ENCODE measurements at regions not wholly inside any gene's neighbourhood (a gene's known extent, or its start where the extent isn't known, plus 50 kb on each side); places are given as distances from the start of the nearest gene placed in this dataset.

DNA sequence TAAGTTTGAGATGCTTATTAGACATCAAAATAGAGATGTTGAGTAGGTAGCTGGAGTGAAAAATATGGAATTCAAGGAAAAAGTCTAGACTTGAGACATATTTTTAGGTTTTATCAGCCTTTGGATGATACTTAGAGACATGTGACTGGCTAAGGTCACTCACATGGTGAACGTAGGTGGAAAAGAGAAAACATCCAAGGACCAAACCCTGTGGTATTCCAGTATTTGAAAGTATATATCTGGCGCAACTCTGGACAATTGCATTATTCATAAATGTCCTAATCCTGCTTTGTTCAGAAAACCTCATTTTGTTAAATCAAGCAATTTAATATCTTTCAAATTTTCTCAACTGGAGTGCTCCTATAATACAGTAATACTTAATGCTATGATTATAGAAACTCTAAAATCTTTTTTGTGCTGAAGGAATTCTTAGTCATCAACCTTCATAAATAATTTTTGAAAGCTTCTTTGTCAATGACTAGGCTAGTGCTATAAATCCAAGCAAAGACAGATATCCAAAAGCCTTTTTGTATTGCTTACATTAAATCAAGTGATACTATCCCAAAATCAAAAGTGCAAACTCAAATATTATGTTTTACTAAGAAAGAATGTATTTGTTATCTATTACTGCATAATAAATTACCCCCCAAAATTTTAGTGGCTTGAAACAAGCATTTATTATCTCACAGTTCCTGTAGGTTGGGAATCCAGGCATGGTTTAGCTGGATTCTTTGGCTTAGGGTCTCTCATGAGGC, 452.0 kb downstream of the ENC1 start:
- H3K4me3 ChIP-seq (ENCODE audit: low read depth in 1 of 5, low read length in 5 of 5), result no peak overlapping the region
- H3K27ac ChIP-seq (ENCODE audit: low read depth, low read length), result no peak overlapping the region
- H3K9me3 ChIP-seq (ENCODE audit: control insufficient read depth in 5 of 5, low read length in 5 of 5), result peaks cover 0 to 6% (median 0%) of the 10 kb centered on the region in 5 donors
- H3K36me3 ChIP-seq (ENCODE audit: control insufficient read depth in 5 of 5, insufficient read depth in 5 of 5, low read length in 5 of 5), result no peaks in the 10 kb centered on the region
- H3K27me3 ChIP-seq (ENCODE audit: control insufficient read depth in 5 of 5, insufficient read depth in 4 of 5, low read length in 5 of 5), result no peaks in the 10 kb centered on the region
- H3K4me1 ChIP-seq (ENCODE audit: control insufficient read depth in 5 of 5, insufficient read depth in 5 of 5, low read length in 5 of 5), result peaks cover 13 to 26% (median 19%) of the 10 kb centered on the region in 5 donors
- no peak overlapping the region for H3K9ac ChIP-seq (ENCODE audit: low read length in 5 of 5)

DNA sequence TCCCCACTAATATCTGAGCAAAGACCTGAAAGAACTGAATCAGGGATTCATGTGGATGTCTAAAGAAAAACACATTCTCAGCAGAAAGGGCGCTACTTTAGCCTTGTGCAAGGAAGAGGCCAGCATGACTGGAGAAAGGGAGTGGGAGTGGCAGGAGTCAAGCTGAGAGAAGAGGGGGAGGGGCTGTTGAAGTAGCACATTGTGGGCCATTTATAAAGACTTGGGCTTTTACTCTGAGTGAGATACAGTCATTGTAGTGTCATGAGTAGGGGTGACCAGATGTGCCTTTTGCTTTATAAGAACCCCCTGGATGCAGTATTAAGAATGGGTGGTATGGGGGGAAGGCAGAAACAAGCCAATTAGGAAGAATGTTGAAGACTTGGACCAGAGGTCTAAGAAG, 452.8 kb downstream of the ENC1 start:
- Histone ChIP-seq H3K4me1 (ENCODE audit: control insufficient read depth in 5 of 5, insufficient read depth in 5 of 5, low read length in 5 of 5) (peaks cover 13 to 26% (median 19%) of the 10 kb centered on the region in 5 donors), H3K9ac (ENCODE audit: low read length in 5 of 5) (no peak overlapping the region), H3K27me3 (ENCODE audit: control insufficient read depth in 5 of 5, insufficient read depth in 4 of 5, low read length in 5 of 5) (no peaks in the 10 kb centered on the region), H3K9me3 (ENCODE audit: control insufficient read depth in 5 of 5, low read length in 5 of 5) (peaks cover 0 to 6% (median 0%) of the 10 kb centered on the region in 5 donors), H3K4me3 (ENCODE audit: low read depth in 1 of 5, low read length in 5 of 5) (no peak overlapping the region), H3K27ac (ENCODE audit: low read depth, low read length) (no peak overlapping the region), H3K36me3 (ENCODE audit: control insufficient read depth in 5 of 5, insufficient read depth in 5 of 5, low read length in 5 of 5) (no peaks in the 10 kb centered on the region)

DNA sequence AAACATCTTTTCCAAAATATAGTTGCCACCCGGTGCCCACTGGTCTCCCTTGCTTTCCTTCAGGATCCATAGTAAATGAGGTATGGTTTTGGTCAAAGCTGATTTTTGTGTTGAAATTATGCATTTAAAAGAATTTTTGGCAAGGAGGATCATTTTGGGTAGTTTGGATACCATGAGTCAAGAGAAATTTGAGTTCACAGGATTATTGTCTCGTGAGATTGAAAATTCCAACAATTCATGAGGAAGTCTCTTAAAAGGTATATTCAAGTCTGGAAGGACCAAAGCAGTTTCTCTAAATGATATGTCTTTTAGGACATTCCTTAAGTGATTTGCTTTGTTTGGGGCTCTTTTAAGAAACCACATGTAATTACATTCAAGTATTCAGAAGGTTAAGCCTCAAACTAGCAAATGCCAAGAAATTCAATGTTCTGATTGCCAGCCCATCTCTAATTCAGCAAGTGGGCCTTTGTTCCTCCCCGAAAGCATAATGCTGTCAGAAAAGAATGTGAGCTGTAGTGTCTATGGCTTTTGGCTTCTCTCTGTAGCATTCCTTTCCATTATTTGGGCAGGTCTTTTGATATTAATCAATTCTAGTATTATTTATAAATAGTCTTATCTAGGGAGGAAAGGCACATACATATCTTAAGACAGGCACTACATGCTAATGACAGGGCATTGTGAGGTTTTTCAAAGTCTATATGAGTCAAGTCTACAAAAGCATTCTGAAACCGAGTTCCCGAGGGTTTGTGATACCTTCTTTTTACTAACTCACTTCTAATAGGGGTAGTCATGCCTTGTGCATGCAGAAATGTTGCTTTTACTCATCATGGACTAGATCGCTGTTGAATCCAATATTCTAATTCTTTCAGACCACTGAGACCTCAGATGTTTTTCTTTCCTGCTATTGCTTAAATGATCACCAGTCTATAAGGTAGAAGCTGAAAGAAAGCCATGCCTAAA, 453.9 kb downstream of the ENC1 start:
- no peaks in the 10 kb centered on the region for H3K27me3 ChIP-seq (ENCODE audit: control insufficient read depth in 5 of 5, insufficient read depth in 4 of 5, low read length in 5 of 5)
- no peak overlapping the region for H3K9ac ChIP-seq (ENCODE audit: low read length in 5 of 5)
- no peak overlapping the region for H3K27ac ChIP-seq (ENCODE audit: low read depth, low read length)
- peaks cover 13 to 26% (median 19%) of the 10 kb centered on the region in 5 donors for H3K4me1 ChIP-seq (ENCODE audit: control insufficient read depth in 5 of 5, insufficient read depth in 5 of 5, low read length in 5 of 5)
- no peak overlapping the region for H3K4me3 ChIP-seq (ENCODE audit: low read depth in 1 of 5, low read length in 5 of 5)
- H3K9me3 ChIP-seq (ENCODE audit: control insufficient read depth in 5 of 5, low read length in 5 of 5), result peaks cover 0 to 6% (median 0%) of the 10 kb centered on the region in 5 donors
- no peaks in the 10 kb centered on the region for H3K36me3 ChIP-seq (ENCODE audit: control insufficient read depth in 5 of 5, insufficient read depth in 5 of 5, low read length in 5 of 5)

DNA sequence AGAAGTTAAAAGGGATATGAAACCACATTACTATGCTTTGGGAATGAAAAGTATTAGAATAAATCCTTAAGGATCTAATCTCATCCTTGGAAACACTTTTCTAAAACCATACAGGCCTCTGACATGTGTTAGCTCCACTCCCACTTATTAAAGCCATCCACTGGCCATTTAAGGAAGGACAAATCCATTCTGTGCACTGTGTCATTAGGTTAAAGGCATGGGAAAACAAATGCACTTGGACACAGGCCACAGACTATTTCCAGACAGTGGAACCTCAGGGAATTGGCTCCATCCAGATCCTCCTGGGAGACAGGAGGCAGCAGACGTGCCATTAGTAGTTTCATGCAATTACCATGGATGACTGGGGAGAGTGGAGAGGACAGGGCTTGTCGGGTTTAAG, 454.9 kb downstream of the ENC1 start:
- Histone ChIP-seq H3K4me1 (ENCODE audit: control insufficient read depth in 5 of 5, insufficient read depth in 5 of 5, low read length in 5 of 5) (peaks cover 13 to 26% (median 19%) of the 10 kb centered on the region in 5 donors), H3K9ac (ENCODE audit: low read length in 5 of 5) (peak overlapping the region in 1 of 5 donors; percentile 7), H3K9me3 (ENCODE audit: control insufficient read depth in 5 of 5, low read length in 5 of 5) (peaks cover 0 to 6% (median 0%) of the 10 kb centered on the region in 5 donors), H3K4me3 (ENCODE audit: low read depth in 1 of 5, low read length in 5 of 5) (no peak overlapping the region), H3K36me3 (ENCODE audit: control insufficient read depth in 5 of 5, insufficient read depth in 5 of 5, low read length in 5 of 5) (no peaks in the 10 kb centered on the region), H3K27ac (ENCODE audit: low read depth, low read length) (peak overlapping the region; percentile 46), H3K27me3 (ENCODE audit: control insufficient read depth in 5 of 5, insufficient read depth in 4 of 5, low read length in 5 of 5) (no peaks in the 10 kb centered on the region)

DNA sequence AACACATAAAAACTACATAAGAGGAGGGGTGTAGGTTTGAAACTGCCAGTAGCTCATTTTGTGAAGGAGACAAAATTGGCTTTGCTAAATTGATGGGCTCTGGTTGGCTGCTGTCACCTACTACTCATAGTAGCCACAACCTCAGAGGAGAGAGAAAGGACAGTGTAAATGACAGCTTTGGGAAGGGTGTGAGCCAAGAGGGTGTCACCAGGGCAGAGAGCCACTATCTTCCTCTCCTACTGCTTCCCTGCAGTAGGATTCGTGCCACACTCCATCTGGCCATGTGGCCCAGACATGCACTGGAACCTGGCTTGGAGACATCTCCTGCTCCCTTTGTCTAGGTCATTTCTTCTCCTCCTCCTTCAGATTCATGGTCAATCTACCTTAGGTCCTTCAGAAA, 455.9 kb downstream of the ENC1 start:
- Histone ChIP-seq H3K9ac (ENCODE audit: low read length in 5 of 5) (no peak overlapping the region), H3K27ac (ENCODE audit: low read depth, low read length) (peak overlapping the region; percentile 46), H3K4me3 (ENCODE audit: low read depth in 1 of 5, low read length in 5 of 5) (no peak overlapping the region), H3K4me1 (ENCODE audit: control insufficient read depth in 5 of 5, insufficient read depth in 5 of 5, low read length in 5 of 5) (peaks cover 13 to 26% (median 19%) of the 10 kb centered on the region in 5 donors), H3K27me3 (ENCODE audit: control insufficient read depth in 5 of 5, insufficient read depth in 4 of 5, low read length in 5 of 5) (no peaks in the 10 kb centered on the region), H3K36me3 (ENCODE audit: control insufficient read depth in 5 of 5, insufficient read depth in 5 of 5, low read length in 5 of 5) (no peaks in the 10 kb centered on the region), H3K9me3 (ENCODE audit: control insufficient read depth in 5 of 5, low read length in 5 of 5) (peaks cover 0 to 6% (median 0%) of the 10 kb centered on the region in 5 donors)

DNA sequence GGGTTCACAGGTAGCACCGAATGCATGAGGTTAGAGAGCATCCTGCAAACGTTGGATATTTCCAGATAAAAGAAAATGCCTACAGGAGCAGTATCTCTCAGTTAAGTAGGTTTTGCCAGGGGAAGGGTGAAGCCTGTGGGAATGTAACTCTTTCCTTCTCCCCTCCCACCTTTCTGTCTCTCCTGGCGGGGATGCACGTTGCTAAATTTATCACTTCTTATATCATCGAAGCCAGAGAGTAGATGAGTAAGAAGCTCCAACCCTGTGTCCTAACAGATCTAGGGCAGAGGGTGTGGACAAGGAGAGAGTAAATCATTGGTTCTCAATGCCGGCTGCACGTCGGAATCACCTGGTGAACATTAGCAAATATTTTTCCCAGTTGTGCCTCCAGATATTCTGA, 457.5 kb downstream of the ENC1 start:
- Histone ChIP-seq H3K9ac (ENCODE audit: low read length in 5 of 5) (no peak overlapping the region), H3K36me3 (ENCODE audit: control insufficient read depth in 5 of 5, insufficient read depth in 5 of 5, low read length in 5 of 5) (no peaks in the 10 kb centered on the region), H3K27ac (ENCODE audit: low read depth, low read length) (no peak overlapping the region), H3K27me3 (ENCODE audit: control insufficient read depth in 5 of 5, insufficient read depth in 4 of 5, low read length in 5 of 5) (no peaks in the 10 kb centered on the region), H3K4me3 (ENCODE audit: low read depth in 1 of 5, low read length in 5 of 5) (no peak overlapping the region), H3K4me1 (ENCODE audit: control insufficient read depth in 5 of 5, insufficient read depth in 5 of 5, low read length in 5 of 5) (peaks cover 13 to 26% (median 19%) of the 10 kb centered on the region in 5 donors), H3K9me3 (ENCODE audit: control insufficient read depth in 5 of 5, low read length in 5 of 5) (no peaks in the 10 kb centered on the region)

DNA sequence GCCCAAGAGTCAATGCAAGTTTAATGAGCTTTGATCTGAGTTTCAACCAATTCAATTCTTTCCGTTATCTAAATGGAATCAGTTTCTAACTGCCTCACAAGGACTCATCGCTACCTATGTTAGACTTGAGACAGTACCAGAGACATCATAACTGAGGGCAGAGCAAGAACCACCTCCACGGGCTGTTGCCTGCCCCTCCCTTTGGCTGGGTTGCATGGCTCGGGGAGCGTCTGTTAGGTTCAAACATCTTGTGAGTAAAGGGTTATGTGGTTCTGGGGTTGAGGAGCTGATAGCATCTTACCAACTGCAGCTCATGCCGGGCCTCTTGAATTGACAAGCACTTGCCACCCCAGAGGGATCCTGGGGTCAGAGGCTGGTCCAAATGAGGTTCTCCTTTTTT, 457.9 kb downstream of the ENC1 start:
- Histone ChIP-seq H3K4me3 (ENCODE audit: low read depth in 1 of 5, low read length in 5 of 5) (no peak overlapping the region), H3K4me1 (ENCODE audit: control insufficient read depth in 5 of 5, insufficient read depth in 5 of 5, low read length in 5 of 5) (peaks cover 13 to 26% (median 19%) of the 10 kb centered on the region in 5 donors), H3K27me3 (ENCODE audit: control insufficient read depth in 5 of 5, insufficient read depth in 4 of 5, low read length in 5 of 5) (no peaks in the 10 kb centered on the region), H3K9ac (ENCODE audit: low read length in 5 of 5) (no peak overlapping the region), H3K27ac (ENCODE audit: low read depth, low read length) (no peak overlapping the region), H3K36me3 (ENCODE audit: control insufficient read depth in 5 of 5, insufficient read depth in 5 of 5, low read length in 5 of 5) (no peaks in the 10 kb centered on the region), H3K9me3 (ENCODE audit: control insufficient read depth in 5 of 5, low read length in 5 of 5) (no peaks in the 10 kb centered on the region)

DNA sequence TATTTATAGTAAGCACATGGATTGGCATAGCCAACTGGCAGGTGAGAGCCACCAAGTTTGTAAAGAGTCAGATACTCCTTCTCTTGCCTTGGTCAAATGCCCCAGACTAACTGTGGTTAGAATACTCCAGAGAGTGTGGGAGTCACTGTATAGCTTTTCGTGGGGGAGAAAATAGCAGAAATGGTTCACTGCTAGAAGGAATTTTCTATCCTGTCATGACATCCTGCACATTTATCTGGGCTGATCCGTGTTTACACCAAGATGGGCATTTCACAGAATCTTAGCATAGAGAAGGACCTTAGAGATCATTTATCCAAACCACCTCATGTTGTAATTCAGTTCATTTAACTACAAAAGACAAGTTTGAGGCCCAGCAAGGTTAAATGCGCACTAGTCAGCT, 460.8 kb downstream of the ENC1 start:
- no peaks in the 10 kb centered on the region for H3K27me3 ChIP-seq (ENCODE audit: control insufficient read depth in 5 of 5, insufficient read depth in 4 of 5, low read length in 5 of 5)
- peaks cover 3 to 7% (median 4%) of the 10 kb centered on the region in 5 donors for H3K4me1 ChIP-seq (ENCODE audit: control insufficient read depth in 5 of 5, insufficient read depth in 5 of 5, low read length in 5 of 5)
- H3K4me3 ChIP-seq (ENCODE audit: low read depth in 1 of 5, low read length in 5 of 5), result no peak overlapping the region
- no peak overlapping the region for H3K27ac ChIP-seq (ENCODE audit: low read depth, low read length)
- H3K9ac ChIP-seq (ENCODE audit: low read length in 5 of 5), result no peak overlapping the region
- H3K36me3 ChIP-seq (ENCODE audit: control insufficient read depth in 5 of 5, insufficient read depth in 5 of 5, low read length in 5 of 5), result no peaks in the 10 kb centered on the region
- no peaks in the 10 kb centered on the region for H3K9me3 ChIP-seq (ENCODE audit: control insufficient read depth in 5 of 5, low read length in 5 of 5)

DNA sequence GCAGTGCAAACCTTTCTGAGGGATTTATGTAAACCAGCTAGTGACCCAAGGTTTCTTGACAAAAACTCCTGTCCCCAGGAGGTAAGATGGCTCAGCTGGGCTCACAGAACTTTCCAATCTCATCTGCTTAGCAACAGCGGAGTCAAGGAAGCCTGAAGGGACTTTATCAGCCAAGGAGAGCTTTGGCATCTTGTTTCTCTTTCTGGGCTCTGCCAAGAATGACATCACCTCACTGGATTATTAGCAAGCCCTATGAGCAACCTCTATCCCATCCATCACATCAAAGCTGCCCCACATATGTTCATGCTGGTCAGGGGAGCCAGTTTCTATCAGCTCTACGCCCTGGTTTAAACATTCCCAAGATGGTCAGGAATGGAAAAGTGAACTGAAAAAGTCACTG, 461.3 kb downstream of the ENC1 start:
- no peaks in the 10 kb centered on the region for H3K36me3 ChIP-seq (ENCODE audit: control insufficient read depth in 5 of 5, insufficient read depth in 5 of 5, low read length in 5 of 5)
- H3K27ac ChIP-seq (ENCODE audit: low read depth, low read length), result no peak overlapping the region
- H3K9ac ChIP-seq (ENCODE audit: low read length in 5 of 5), result no peak overlapping the region
- H3K27me3 ChIP-seq (ENCODE audit: control insufficient read depth in 5 of 5, insufficient read depth in 4 of 5, low read length in 5 of 5), result no peaks in the 10 kb centered on the region
- no peaks in the 10 kb centered on the region for H3K9me3 ChIP-seq (ENCODE audit: control insufficient read depth in 5 of 5, low read length in 5 of 5)
- peaks cover 0 to 1% (median 0%) of the 10 kb centered on the region in 5 donors for H3K4me1 ChIP-seq (ENCODE audit: control insufficient read depth in 5 of 5, insufficient read depth in 5 of 5, low read length in 5 of 5)
- no peak overlapping the region for H3K4me3 ChIP-seq (ENCODE audit: low read depth in 1 of 5, low read length in 5 of 5)

DNA sequence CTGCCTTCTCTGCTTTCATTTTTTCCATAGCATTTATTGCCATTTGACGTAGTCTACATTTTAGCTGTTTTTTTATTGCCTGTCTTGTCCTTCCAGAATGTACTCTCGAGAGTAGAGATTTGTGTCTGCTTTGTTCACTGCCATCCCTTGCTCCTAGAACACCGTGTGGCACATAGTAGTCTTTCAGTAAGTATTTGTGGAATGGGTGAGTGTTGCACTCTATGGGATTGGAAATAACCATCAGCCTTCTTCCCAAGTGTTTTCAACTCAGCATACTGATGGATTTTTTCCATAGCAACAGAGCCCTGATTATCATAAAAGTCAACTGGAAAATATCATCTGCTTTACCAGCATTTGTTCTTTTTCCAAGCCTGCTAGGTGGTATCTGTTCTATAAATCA, 462.6 kb downstream of the ENC1 start:
- Histone ChIP-seq H3K9me3 (ENCODE audit: control insufficient read depth in 5 of 5, low read length in 5 of 5) (no peaks in the 10 kb centered on the region), H3K27ac (ENCODE audit: low read depth, low read length) (no peak overlapping the region), H3K27me3 (ENCODE audit: control insufficient read depth in 5 of 5, insufficient read depth in 4 of 5, low read length in 5 of 5) (no peaks in the 10 kb centered on the region), H3K36me3 (ENCODE audit: control insufficient read depth in 5 of 5, insufficient read depth in 5 of 5, low read length in 5 of 5) (no peaks in the 10 kb centered on the region), H3K9ac (ENCODE audit: low read length in 5 of 5) (no peak overlapping the region), H3K4me3 (ENCODE audit: low read depth in 1 of 5, low read length in 5 of 5) (no peak overlapping the region), H3K4me1 (ENCODE audit: control insufficient read depth in 5 of 5, insufficient read depth in 5 of 5, low read length in 5 of 5) (peaks cover 0 to 2% (median 0%) of the 10 kb centered on the region in 5 donors)

Measured in subcutaneous abdominal adipose tissue (tissue), 5 donors.